ENCODE measurements at regions not wholly inside any gene's neighbourhood (a gene's known extent, or its start where the extent isn't known, plus 50 kb on each side); places are given as distances from the start of the nearest gene placed in this dataset.
A peak's percentile ranks its signal among the peaks of the same experiment; 100 is the strongest.

DNA sequence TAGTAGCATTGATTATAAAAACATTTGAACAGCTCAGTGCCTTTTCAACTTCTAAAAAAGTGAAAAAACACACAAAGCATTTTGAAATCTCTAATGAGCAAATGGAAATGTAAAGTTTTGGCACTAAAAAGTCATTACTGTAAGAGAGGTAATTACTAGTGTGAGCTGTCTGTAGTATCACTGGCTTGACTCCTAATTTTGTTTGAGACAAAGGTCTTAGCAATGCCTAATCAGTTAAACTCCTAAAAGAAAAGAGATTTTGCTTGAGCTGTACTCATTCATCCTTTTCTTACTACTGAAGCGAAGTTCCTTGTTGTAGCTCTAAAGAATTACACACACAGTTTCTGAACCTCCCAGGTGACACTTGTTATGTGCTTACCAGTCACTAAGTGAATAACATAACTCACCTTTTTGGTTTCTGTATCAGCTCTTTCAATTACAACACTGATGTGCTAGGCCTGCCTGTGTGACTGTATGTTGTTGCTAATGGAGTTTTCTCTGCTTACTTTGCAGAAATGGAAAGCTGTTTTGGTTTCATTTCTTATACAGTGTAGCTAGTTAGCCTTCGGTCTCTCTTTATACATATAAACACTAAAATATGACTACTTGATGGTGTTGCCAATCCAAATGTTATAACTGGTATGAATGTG, 924.4 kb upstream of the TENM4 start:
- no peak for DNase-seq (ENCODE audit: low read depth)

DNA sequence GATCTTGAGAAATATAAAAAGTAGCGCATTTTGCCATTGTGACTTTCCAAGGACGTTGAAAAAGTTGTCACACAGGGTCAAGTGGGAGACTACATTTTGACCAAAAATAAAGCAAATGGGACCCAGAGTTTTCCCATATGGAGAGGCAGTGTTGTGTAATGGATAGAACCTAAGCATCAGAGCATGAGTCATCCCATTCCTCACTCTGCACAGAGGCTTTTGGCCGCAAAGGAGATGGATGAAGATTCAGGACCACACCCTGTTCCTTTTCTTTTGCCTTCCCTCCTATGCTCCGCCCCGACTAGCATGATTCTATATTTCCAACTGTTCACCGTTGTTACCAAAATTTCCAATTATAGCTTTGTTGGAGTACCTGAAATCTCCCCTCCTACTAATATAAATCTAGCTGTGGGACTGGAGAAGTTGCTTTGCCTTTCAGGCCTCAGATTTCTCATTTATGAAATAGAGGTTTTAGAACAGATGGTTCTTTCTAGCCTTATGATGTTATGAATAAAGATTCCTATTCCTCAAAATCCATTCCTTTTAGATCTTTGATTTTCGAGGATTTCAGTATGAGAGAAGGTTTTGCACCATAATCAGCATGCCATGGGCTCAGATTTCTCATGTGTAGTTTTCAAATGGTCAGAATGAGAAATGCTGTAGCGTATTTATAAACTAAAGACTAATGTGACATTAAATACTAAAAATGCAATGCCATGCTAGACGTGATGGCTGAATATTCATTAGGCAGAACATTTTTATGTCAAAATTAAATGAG, 921.9 kb upstream of the TENM4 start:
- peak; percentile 39 for DNase-seq (ENCODE audit: low read depth)

DNA sequence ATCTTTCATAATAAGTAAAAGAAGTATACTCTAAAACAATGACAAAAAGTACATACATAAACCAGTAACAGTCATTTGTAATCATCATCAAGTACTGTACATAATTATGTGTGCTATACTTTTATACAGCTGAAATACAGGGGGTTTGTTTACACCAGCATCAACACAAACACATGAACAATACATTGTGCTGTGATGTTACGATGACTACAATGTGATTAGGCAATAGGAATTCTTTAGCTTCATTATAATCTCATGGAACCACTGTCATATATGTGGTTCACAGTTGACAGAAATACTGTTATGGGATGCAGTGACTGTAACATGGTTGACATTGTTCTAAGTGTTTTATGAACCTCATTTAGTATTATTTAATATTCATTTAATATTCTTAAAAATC, 914.4 kb upstream of the TENM4 start:
- no peak for DNase-seq (ENCODE audit: low read depth)

DNA sequence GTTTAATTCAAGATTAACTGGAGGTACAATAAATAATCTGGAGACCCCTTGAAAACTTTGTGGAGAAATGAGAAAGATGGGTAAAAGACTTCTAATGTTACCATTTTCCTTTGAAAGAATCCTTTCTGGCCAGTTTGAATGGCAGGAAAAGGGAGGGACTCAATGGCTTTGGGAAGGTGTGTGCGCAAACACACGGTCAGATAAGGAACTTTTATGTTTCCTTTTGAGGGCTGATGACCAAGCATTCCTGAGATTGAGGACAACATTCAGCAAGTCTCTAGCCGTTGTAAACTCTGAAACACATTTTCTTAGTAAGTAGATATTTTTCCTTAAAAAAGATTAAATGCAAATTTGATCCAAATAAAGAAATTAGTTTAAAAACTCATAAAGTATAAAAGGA, 909.7 kb upstream of the TENM4 start:
- no peak for DNase-seq (ENCODE audit: low read depth)

DNA sequence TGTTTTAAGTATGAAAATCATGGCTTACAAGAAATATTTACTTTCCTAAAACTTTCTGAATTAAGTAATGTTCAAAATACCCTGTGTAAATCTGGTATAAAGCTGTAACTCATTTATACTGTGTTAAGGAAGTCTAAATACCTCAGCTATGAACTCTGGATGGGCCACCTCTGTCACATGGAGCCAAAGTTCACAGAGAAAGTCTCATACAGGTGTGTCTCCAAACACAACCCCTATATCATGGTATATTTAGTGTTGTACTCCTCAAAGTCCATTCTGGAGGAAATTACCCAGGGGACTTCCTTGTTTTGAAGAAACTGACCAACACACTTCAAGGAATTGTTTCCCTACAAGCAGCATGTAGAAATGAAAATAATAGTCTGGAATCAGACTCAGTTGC, 909.2 kb upstream of the TENM4 start:
- DNase-seq (ENCODE audit: low read depth), result no peak

DNA sequence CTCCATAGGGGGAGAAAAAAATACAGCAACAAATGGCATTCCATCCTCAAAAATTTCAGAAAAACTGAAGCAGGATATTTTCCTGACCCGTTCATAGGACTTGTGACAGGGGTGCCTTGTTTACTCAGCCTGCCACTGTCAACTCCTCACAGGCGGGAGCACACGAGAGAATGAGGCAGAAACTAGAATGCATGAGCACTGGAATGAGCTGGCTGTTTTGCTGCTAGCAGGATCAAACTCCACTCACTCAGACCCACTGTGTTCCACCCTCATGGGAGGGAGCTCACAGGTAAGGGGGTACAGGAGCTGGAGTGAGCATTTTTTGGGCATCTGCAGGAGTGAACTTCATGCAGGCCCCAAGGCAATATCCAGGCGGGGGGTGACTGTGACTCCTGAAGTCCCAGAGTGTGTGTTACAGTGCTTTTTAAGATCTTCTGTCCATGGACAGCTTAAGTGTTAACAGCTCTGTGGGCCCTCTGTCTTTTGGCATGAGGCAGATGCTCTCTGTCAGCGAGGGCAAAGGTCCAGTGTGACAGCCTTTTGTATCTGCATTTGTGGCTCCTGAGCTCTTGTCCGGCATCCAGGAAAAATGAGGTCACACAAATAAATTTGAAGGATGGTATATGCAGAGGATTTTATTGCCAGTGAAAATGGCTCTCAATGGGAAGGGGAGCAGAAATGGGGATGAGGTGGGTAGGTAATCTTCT, 905.7 kb upstream of the TENM4 start:
- DNase-seq (ENCODE audit: low read depth), result no peak

DNA sequence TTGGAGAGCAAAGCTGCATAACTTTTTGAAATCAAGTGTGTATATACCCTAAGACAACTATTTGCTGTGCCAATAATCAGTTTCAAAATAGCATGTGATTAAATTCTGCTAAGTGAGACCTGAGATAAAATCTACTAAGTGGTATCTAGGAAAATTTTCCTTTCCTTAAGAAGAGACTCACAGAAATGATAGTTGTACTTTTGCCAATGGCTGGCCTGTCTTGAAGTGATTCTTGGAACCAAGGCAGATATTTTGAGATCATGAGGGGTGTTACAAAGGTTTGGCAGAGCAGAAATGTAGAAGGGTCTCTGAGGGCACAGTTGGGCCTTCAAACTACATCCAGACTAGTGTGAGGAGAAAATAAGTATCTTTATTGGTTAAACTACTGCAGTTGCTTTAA, 902.6 kb upstream of the TENM4 start:
- DNase-seq (ENCODE audit: low read depth), result no peak

DNA sequence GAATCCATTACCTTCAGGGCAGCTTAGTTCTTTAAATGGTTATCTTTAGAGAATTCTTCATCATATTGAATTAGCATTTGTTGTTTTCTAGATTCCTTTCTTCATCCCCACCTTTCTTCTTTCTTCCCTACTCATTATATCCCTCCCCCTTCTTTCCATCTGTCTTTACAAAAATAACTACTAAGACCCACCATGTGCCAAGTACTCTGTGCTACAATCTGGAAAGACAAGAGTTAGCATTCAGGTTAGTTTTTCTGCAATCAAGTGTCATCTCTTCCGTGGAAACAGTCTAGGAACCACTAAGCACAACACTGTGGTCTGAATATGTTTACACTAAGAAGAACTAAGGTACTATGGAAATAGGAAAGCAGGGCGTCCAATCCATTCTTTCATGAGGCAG, 897.4 kb upstream of the TENM4 start:
- DNase-seq (ENCODE audit: low read depth), result no peak

DNA sequence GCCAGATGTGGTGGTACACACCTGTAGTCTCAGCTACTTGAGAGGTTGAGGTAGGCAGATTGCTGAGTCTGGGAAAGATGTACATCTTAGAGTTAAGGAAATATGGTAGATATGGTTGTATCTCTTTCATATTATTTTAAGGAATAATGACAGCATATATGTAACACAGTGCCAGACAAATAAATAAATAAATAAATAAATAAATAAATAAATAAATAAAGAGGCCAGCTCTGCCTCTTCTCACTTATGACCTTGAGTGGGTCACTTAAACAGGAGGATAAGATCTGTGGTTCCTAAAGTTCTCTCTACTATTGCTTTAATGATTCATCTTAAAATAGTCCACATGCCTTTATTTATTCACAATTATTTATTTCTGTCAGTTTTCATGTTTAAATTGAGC, 890.9 kb upstream of the TENM4 start:
- DNase-seq (ENCODE audit: low read depth), result no peak

DNA sequence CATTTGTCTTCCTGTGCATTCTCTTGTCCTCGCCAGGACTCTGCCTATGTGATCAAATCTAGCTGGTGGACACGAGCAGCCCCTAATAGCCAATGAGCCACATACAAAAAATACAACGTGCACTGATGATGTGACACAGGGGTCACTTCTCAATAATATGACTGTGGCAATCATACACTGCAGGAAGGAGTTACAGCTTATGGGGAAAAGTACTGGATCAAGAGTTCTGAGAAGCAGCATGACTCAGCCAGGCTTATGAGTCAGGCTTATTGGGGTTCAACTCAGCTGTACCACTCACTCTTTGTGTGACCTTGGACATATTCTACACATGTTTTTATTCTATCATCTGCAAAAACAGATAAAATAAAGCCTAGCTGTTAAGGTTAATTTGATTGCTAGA, 889.4 kb upstream of the TENM4 start:
- peak; percentile 6 for DNase-seq (ENCODE audit: low read depth)

DNA sequence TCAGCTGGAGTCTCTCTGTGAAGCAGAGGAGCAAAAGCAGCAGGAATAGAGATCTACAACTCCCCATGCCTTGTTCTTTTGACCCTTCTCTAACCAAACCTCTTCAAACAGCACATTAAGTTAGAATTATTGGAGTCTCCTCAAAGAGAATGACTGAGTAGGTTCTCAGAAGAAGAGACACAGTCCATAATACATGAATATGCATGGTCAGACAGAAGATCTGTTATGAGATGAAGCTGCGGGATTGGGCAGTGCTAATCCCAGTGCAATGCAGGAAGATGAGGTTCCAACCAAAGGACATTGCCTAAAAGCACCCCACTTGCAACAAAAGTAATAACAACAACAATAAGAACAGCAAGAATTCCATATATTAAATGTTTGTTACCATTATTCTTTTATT, 887.9 kb upstream of the TENM4 start:
- no peak for DNase-seq (ENCODE audit: low read depth)

DNA sequence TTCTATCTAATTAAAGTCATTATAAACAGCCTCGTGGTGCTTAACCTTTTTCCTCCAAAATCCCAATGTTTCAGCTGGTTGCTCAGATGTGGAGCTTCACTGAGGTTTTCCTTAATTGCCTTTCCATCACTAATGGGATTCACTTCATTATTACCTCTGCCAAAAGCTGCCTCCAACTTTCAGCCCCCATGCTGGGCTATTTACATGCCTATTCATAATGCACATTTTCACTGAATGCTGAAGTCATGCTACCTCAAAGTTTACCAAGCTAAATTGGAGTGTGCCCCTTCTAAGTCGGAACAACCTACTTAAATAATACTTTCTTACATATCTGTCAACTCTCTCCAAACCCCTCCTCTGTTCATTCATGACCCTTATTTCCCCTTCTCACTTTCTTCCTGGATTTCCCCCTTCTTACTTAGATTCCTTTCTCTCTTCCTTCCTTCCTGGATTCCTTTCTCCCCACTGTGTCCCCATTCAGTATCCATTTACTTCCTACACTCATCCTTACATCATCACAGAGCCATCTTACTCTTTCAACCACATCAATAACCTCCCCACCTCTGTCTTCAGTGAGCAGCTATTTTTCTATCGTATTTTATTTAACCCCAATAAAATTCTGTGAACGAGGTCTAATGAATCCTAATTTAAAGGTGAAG, 887.3 kb upstream of the TENM4 start:
- no peak for DNase-seq (ENCODE audit: low read depth)

DNA sequence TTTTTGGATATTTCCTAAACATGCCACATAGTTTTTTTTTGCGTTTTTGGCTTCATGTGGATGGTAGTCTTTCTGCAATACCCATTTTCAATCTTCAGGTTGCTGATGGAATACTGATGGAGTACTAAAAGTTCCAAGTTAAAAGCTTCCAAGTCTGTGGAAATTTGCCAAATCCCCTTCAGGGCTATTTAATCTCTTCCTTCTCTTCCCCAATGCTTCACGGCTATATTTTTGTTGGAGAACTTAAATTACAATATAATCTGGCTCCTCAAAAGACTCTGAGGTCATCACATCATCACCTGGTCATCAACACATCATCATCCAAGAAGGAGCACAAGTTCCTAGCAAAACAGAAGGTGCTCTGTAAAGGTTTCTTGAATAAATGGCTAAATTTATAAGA, 881.0 kb upstream of the TENM4 start:
- DNase-seq (ENCODE audit: low read depth), result no peak

DNA sequence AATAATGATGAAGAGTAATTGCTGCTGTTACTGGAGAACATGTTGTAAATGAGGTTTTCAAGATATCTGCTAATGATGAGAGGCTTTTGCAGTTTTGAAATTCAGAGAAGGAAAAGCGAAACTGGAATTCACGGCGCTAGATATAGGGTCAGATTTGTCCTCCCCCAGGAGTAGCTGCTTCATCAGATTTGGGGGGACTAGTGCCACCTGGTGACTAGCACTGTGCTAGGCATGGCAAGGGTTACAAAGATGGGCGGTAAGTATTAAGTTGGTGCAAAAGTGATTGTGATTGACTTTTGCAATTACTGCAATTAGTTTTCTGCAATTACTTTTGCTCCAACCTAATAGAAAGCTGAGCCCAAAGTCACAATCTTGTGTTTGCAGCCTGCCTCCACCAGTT, 879.9 kb upstream of the TENM4 start:
- peak; percentile 40 for DNase-seq (ENCODE audit: low read depth)

DNA sequence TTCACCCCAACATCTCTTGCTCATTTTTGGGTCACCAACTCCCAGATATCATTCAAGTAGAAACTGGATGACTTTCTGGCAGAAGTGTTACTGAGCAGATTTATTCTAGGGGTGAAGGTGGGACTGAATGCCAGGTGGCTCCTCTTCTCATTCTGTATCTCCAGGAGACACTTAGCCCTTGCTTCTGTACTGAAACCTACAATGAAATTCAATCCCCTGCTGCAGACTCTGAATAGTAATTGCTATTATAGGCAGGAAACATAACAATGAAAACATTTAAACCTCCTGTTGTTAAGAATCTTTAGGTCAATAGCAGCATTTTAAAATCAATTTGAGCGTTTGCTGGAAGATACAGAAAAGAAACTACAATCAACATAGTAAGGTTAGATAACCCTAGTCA, 879.4 kb upstream of the TENM4 start:
- no peak for DNase-seq (ENCODE audit: low read depth)

DNA sequence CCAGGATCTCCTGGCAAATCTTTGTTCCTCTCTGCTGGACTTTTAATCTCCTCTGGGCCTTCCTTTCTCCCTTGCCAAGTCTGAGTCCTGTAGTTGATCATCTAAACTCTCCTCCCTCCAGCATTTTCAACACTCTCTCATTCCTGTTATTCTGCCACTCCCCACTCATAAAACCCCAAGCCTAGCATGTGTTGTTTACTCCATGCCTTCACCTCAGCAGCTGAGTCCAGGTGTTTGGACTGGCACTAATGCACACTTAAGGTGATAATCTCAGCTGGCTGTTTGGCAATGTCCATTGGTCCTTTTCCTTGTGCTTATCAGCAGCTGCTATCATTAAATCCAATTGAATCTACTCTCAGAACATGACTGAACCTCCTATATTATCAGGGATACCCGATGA, 876.8 kb upstream of the TENM4 start:
- no peak for DNase-seq (ENCODE audit: low read depth)

DNA sequence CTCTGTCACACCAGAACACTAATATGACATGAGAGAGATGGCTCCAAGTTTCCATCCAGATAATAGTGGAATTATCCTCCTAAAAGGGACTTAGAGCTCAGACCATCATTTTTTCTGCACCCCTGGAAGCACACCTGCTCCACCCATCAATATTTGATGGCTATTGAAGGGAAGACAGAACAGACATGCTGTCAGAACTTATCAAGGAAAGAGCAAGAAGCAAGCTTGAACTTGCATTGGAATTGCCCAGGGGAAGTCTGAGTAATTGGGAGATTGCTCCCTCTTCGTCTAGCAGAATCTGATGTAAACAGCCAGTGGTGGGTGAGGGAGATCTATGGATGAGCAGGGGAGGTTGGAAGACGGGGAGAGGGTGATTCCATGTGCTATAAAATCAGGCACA, 874.4 kb upstream of the TENM4 start:
- no peak for DNase-seq (ENCODE audit: low read depth)

DNA sequence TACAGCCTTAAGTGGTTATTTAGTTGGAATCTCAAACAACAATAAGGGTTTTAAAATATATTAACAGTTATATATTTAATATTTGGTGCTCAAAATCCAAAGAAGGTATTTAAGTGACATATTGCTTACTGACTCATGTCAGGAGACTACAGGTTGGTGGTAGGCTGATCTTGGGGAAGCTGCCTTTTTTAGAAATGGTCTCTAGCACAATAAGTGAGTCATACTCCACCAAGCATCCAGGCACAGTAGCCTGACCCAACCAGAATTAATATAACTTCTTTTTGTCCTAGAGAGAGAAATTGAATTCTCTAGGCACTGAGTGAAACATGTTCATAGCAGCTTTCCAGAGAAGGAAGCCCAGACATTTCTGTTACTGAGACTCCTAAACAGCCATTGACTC, 868.5 kb upstream of the TENM4 start:
- DNase-seq (ENCODE audit: low read depth), result no peak

DNA sequence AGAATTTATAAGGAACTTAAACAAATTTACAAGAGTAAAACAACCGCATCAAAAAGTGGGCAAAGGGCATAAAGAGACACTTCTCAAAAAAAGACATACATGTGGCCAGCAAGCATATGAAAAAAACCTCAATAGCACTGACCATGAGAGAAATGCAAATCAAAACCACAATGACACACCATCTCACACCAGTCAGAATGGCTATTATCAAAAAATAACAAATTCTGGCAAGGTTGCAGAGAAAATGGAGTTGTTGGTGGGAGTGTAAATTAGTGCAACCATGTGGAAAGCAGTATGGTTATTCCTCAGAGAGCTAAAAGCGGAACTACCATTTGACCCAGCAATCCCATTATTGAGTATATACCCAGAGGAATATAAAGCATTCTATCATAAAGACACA, 866.8 kb upstream of the TENM4 start:
- DNase-seq (ENCODE audit: low read depth), result no peak

DNA sequence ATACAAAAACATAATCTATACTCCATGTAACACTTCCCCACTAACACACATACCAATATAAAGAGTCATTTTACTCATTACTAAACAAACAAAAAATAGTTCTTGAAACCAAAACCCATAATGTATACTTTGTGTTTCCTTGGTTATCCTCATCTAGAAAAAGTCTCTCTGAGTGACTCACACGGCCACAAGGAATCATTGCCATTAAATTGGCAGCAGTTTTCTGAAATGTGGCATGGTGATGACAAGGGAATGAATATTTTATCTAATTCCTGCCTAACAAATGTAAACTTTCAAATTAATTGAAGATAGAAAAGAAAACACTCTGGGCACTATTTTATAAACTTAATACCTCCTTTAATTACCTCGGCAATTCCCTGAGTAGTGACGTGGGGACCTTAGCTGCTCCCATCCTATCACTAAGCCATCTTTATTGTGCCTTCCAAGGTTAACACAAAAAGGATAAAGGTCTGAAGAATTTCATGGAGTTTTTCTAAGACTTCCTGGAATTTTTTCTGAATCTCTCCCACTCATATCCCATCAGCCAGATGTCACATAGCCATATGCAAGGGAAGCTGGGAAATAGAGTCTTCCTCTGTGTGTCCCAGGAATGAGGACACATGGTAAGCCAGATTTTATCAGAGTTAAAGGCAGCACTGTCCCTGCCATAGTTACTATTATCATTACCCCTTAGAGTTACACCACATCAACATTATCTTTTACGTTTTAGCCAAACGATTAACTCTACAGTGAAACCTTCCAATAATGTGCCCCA, 857.2 kb upstream of the TENM4 start:
- peak; percentile 31 for DNase-seq (ENCODE audit: low read depth)

DNA sequence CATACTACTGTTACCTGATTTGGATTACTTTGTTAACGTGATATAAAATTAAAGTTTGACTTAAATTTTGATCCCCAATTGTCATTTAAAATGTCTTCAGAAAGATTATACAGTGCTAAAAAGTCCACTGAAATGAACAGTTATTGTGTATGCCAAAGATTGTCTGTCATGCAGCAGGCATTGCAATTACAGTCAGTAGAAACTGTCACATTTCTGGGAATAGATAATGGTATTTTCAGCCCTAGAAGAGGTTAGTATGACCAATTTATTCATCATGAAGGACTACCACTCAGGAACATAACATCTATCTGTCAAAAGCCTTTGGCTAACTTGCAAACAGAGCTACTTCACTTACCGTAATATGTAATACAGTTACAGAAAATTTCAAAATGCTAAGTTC, 852.5 kb upstream of the TENM4 start:
- DNase-seq (ENCODE audit: low read depth), result no peak

Data from RPMI7951 (cell line).